ENCODE measurements at regions not wholly inside any gene's neighbourhood (a gene's known extent, or its start where the extent isn't known, plus 50 kb on each side); places are given as distances from the start of the nearest gene placed in this dataset.
A peak's percentile ranks its signal among the peaks of the same experiment; 100 is the strongest.
"Not testable (repeated sequence)": the region's sequence is repeated elsewhere in the genome, so short reads cannot be mapped to it uniquely, and the experiment has no call there.

DNA sequence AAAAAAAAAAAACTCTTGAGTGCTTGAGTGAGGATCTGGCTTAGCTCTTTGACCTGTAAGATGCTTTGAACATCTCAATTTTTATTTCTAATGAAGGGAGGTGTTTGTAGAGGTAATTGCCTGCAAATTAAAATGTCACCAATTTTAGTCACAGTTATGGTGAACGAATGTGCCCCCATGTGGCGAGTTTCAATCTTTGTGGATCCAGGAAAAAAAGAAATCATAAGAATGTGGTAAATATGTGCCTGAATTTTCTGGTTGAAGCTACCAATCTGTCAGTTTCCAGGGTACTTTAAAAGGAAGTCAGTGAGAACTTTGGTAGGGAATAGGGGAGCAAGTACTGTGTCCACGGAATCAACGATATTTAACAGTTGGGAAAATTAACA, 1772.4 kb upstream of the CDH9 start:
- DNase-seq, result no peak

DNA sequence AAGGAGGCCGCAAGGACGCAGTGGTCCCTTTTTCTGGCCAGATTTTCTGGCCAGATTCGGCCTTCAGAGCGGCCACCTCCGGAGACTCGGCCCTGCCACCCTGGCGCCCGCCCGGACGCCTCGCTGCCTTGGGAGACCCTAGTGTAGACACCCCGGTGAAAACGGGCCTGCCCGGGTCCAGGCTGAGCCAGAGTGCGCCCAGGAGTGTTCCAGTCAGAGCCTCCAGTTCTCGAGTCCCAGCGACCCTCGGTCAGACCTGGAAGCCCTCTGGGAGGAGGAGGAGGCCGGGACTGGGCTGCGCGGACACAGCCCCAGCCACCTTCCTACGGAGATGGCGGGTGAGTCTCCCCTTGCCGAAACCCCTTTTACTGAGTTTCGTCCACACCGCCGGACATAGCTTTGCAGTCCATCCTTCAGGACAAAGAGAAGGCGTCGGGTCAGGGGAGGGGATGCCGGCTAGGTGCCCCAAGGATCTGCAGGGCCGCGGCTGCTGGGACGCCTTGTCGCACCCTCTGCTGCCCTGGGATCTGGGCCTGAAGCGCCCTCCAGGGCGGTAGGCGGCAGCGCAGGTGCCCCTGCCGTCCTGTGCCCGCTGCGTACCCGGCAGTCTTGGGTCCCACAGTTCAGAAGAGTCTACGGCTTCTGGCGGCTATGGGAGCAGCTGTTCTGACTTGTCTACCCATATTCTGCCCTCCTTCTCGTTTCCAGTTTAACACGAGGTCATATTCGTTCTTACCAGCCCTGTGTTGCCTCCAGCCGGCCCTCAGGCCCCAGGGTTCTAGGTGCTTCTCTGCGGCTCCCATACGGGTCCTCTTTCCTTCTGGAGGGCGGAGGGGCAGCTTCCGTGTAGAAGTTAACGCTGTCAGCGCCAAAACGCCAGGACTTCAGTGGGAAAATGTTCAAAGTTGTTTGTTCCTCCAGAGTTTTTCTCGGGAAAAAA, 1771.7 kb upstream of the CDH9 start:
- DNase-seq, result no peak

- no peak for DNase-seq
Observed at GRCh38 chr5:28808967-28809810, 1770.8 kb upstream of the CDH9 start.

GRCh38 chr5:28807195-28807729, 1768.9 kb upstream of the CDH9 start:
- DNase-seq, result no peak

DNA sequence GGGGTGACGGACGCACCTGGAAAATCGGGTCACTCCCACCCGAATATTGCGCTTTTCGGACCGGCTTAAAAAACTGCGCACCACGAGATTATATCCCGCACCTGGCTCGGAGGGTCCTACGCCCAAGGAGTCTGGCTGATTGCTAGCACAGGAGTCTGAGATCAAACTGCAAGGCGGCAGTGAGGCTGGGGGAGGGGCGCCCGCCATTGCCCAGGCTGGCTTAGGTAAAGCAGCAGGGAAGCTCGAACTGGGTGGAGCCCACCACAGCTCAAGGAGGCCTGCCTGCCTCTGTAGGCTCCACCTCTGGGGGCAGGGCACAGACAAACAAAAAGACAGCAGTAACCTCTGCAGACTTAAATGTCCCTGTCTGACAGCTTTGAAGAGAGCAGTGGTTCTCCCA, 1760.6 kb upstream of the CDH9 start:
- DNase-seq, result not testable (repeated sequence)

GRCh38 chr5:28788954-28789353, 1750.6 kb upstream of the CDH9 start:
- no peak for DNase-seq

DNA sequence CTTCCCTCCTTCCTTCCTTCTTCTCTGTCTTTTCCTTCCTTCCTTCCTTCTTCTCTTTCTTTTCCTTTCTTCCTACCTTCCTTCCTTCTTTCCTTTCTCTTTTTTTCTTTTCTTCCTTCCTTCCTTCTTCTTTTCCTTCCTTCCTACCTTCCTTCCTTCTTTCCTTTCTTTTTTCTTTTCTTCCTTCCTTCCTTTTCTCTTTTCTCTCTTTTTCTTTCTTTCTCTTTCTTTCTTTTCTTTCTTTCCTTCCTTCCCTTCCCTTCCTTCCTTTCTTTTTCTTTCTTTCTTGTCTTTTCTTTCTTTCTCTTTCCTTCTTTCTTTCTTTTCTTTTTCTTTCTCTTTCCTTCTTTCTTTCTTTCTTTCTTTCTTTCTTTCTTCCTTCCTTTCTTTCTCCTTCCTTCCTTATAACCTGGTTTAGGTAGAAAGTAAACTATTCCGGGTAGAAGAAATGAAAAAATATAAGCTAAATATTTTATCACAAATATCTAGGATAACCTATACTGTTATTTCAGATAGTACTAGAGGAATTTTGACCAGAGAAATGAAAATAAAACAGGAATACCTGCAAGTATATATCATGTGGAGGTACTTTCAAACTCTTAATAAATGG, 1741.8 kb upstream of the CDH9 start:
- no peak for DNase-seq

GRCh38 chr5:28779161-28779754, 1740.9 kb upstream of the CDH9 start:
- DNase-seq, result no peak

- no peak for DNase-seq
Observed at GRCh38 chr5:28770307-28770706, 1731.9 kb upstream of the CDH9 start.

- peak; percentile 3 for DNase-seq
Observed at GRCh38 chr5:28766565-28767158, 1728.3 kb upstream of the CDH9 start.

DNA sequence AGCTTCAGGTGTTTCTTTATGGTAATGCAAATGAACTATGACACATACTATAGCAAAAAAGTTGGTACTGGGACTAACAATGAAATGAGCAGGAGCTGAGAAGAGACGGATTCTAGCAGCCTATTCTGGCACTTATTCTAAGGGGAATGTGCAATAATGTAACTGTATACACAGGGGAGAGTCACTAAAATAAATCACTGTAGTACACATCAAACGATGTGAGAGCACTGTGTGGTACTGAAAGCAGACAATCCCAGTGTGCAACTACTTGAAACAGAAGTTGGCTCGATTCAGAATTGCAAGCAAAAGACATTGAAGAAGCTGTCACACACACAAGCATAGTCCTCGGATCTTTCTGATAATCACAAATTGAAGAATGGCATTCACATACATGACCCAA, 1713.0 kb upstream of the CDH9 start:
- no peak for DNase-seq

DNA sequence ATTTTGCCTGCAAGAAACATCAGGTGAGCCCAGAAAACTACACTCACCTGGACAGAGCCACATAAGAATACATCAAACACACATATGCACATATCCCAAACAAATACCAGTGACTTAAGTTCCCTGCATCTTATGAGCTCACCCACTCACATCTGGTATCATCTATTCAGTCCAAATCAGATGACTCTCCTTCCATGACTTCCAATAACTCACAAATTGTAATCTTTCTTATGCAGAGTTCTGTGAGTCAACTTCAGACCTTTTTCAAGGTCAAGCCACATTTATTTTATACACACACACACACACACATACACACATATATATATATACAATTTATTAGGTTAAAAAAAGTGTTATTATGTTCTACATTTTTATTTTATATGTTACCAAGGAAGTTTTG, 1711.9 kb upstream of the CDH9 start:
- DNase-seq, result no peak

DNA sequence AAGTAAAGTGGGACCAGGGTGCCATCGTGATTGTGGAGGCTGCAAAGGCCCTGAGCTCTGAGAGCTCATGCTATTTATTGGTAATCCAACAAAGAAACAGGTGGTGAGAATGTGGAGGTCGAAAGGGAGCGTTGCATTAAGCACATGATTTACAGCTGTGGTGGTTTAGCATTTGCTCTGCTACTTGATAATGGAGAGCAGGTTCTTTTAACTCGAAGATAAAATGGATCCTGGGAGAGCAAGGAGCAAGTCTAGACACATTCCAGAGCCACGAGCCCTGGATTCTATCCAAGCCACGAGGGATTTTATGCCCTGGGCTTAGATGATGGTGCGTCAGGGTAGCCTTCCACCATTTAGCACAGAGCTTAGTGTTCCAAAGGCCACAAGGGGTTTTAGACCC, 1710.1 kb upstream of the CDH9 start:
- DNase-seq, result no peak

GRCh38 chr5:28743716-28744110, 1705.3 kb upstream of the CDH9 start:
- no peak for DNase-seq

GRCh38 chr5:28743025-28743715, 1704.8 kb upstream of the CDH9 start:
- DNase-seq, result no peak

GRCh38 chr5:28737682-28738081, 1699.3 kb upstream of the CDH9 start:
- DNase-seq, result no peak

- no peak for DNase-seq
Observed at GRCh38 chr5:28737222-28737621, 1698.8 kb upstream of the CDH9 start.

- no peak for DNase-seq
Observed at GRCh38 chr5:28734396-28734795, 1696.0 kb upstream of the CDH9 start.

DNA sequence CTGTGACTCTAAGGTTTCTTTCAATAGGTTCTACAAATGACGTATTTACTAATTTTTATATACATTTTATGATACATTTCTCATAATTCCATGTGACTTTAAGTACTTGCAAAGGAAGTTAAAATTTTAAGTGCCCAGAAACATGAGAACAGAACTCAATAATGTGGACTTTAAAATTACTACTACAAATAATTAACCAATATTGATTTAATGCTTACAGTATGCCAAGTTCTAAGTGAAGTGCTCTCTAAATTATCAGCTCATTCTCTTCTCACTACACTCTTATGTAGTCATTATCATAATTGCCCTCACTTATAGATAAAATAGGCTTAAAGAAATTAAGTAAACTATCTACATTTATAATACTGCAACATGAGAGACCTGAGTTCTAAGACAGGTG, 1690.7 kb upstream of the CDH9 start:
- no peak for DNase-seq

DNA sequence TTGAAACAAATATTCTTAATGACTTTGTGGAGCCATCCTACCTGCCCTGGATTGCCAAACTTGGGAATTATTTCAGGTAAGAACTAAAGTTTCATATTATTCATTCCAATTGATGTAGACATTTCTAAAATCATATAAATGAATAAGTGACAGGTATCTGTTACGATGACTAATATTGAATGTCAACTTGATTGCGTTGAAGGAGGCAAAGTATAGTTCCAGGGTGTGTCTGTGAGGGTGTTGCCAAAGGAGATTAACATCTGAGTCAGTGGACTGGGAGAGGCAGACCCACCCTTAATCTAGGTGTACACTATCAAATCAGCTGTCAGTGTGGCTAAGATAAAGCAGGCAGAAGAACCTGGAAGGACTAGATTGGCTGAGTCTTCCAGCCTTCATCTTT, 1688.4 kb upstream of the CDH9 start:
- DNase-seq, result no peak

DNA sequence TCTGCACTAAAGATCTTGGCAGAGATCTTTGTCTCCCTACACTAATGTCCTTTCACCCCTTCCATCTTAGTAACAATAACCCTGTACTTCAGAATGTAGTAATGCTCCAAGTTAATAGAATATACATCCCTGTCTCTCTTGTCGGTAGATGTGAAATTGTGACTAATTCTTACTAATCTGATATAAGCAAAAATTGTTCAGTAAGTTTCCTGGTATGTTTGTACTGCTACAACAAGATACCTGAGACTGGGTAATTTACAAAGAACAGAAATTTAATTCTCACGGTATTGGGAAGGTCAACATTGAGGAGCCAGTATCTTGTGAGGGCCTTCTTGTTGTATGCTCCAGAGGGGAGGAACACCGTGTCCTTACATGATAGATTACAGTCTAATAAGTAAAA, 1686.6 kb upstream of the CDH9 start:
- DNase-seq, result no peak

Measured in NCI-H2029 treated with DMSO at 0.1 percent for 48 hours (cell line).